Mucosa of gallbladder (tissue), 1 donor: ENCODE measurements at regions not wholly inside any gene's neighbourhood (a gene's known extent, or its start where the extent isn't known, plus 50 kb on each side); places are given as distances from the start of the nearest gene placed in this dataset.
"Not testable (repeated sequence)": the region's sequence is repeated elsewhere in the genome, so short reads cannot be mapped to it uniquely, and the experiment has no call there.

Experiments
- DNase-seq: peaks from one replicate; pipeline ENCODE4 v3.0.0-alpha.2; 2020; ENCODE audit warnings: low spot score
- donor health status: DM: no; HTN: no; CAD: no.

DNA sequence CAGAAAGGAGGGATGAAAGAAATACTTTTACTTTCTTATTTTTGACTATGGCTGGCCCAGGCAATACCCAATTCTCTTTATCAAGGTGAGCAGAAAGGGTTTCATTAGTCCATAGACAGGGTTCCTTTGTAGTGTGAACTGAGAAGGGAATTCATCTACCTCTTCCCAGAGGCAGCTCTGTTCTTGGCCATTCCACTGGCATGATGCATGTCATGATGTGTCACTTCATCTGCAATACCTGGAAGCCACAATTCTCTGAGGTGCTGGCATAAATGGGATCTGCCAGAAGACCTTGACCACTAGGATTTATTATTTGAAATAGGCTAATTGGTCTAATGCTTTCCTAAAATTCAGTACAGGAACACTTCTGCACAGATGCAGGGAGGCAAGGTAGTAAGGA, 542.8 kb downstream of the RFC3 start:
- no peak for DNase-seq

DNA sequence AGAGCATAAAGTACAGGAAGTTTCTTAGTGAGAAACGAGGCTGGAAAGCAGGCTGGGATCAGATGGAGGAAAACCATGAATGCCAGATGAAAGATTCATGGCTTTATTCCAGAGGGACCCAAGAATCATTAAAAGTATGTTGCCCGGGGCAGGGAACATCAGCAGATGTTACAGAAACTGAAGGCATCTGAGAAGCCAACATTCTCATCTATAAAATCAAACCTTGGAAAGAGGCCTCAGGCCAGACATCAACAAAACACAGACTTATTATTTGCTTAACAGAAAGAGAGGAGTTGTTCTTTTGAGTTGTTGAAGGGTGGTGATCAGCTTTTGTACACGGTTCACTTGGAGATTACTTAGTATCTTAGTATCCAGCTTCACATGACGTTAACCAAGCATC, 543.6 kb downstream of the RFC3 start:
- DNase-seq = no peak

DNA sequence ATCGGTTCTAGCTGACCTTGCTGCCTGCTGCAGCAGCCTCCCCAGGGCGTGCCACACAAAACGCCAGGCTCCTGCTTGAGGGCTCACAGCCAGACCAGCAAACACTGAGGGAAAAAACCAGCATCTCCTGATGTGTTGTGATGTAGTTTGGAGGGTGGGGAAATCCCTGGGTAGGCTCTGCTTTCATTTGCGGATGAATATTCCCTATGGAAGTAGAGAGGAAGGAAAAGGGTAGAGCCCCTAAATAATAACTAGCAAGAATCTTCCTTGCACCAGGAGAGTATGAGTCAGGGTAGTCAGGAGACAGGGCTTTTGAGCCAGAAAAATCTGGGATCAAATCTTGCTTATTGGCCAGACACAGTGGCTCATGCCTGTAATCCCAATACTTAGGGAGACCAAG, 545.3 kb downstream of the RFC3 start:
- no peak for DNase-seq

DNA sequence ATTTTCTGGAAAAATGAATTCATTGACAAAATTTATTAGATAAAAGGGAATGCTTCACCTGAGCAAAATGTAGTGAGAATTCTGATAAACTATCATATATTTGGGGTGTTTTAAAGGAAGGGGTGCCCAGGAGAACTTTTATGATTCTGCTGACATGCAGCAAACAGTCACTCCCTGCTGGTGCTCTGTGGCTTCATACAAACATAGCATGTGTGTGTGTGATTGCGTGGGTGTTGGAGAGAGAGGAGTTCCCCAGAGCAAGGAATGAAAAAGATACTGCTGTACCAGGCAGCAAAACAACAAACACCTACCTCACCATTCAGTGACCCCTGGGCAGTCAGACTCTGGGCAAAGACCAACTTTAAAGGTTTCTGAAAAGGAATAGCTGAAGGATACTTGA, 546.7 kb downstream of the RFC3 start:
- no peak for DNase-seq

DNA sequence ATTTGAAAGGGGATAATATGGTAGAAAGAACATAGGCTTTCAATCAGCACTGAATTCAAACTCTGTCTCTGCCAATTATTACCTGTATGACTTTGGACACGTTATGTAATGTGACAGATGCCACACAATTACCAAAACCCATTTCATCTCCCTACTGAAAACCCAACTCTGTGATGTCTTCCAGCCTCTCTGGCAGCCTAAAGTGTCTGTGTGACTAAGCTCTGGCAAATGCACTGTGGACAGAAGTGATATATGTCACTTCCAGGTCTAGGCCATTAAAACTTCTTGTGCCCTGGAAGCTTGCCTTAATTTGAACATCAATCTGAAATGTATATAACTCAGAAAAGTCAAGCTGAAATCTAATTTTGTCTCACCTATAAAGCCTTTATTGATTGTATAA, 552.0 kb downstream of the RFC3 start:
- no peak for DNase-seq

DNA sequence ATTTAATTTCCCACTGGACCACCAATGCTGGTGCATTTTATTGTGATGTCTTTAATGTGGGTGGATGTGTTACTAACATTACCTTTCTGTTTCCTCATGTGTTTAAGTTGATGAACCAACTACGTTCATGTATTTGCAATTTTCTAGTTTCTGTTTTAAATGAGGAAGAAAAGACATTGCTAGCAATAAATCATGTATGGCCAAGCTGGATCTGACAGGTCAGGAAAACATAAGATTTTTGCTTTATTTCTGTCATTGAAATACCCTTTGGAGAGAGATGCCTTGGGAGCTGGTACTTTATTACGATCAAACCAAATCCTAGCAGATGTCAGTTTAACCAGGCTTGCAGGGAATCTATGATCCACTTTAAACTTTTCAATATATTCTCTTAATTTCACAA, 553.2 kb downstream of the RFC3 start:
- DNase-seq = no peak

DNA sequence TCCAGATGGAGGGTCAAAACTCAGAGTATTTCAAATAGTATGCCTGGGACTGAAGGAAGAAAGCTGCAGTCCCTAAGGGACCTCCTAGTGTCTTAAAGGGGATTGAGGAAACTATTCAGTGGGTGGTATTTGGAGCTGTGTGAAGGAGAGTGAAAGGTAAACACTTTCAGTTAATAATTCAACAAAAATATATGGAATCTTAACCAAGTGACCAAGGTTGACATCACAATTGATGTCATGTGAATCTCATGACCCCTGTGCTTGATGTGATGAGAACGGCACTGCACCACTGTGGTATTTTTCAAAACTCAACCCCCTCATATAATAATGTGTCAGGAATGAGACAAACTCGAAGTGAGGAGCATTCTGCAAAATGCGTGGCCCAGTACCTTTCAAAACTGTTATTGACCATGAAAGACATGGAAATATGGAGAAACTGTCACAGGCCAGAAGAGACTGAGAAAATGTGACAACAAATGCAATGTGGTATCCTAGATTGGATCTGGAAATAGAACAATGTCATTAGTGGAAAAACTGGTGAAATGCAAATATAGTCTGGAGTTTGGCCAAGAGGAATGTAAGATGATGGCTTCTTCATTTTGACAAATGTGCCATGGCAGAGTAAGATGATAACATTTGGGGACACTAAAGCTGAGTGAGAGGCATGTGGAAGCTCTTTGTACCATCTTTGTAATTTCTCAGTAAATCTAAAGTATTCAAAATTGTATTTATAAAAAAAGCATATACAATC, 553.9 kb downstream of the RFC3 start:
- no peak for DNase-seq

DNA sequence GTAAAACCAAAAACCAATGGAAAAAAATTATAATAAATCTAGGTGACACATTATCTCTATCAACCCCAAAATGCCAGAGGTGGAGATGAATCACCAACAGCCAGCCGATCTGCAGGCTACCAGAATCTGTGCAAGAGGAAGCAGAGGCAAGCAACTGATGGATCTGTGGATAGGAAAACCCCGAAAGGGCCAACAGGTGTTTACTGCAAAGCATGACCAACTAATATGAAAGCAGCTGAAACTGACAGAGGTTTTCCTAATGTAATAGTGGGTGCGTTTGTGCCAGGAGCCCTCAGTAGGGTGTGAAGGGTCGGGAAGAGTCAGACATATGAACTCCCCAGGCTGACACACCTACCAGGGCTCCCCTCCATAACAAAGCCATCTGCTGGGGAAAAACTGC, 554.6 kb downstream of the RFC3 start:
- DNase-seq = no peak

DNA sequence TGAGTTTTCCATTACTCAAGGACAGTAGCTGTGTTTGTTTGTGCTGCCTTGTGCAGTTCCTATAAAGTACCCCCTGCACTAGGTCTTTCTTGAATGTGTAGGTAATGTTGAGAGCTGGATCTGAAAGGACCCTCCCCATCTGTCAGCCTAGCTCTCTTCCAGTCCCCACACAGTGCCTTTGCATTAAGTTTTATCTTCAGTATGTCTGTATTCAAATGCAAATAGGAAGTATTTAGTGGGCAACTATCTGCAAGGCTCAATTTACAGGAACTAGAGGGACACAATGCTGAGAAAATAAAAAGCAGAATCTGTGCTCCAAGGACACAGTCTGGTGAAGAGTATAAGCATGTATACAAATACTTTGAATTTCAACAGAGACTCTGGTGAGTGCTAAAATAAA, 558.5 kb downstream of the RFC3 start:
- no peak for DNase-seq

DNA sequence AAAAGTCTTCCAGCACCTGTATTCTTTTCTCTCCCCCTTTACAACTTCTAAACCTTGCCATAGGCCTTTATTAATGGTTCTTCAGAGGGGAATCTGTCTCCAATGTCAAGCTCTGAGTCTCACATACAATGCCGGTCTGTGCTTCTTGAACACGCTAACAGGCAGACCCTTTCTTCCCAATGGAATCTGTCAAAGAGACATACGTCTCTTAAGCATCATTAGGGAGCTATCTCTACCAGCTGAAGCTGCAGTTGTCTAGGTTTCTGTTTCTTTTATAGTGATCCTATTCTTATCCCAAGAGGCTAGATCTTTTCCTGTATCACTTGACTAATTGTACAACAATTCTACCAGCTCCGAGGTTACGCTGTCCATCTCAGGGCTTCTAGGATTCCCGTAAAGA, 560.8 kb upstream of the NBEA start:
- no peak for DNase-seq

DNA sequence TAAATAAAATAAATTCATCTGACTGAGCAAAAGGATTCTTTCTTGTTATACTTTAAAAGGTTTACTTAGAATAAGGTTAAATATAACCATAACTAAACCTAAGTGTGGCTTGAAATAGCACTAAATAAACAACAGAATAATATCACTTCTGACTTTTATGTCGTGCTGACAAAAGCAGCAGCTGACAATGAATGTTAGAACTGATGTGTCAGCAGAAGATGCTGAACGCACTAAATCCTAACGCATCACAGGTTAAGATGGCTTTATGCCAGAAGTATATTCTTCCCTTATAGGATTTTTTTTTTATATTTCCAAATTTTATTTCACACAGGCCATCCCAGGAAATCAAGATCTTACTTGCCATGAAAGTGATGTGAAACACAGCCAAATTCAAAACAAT, 558.3 kb upstream of the NBEA start:
- no peak for DNase-seq

DNA sequence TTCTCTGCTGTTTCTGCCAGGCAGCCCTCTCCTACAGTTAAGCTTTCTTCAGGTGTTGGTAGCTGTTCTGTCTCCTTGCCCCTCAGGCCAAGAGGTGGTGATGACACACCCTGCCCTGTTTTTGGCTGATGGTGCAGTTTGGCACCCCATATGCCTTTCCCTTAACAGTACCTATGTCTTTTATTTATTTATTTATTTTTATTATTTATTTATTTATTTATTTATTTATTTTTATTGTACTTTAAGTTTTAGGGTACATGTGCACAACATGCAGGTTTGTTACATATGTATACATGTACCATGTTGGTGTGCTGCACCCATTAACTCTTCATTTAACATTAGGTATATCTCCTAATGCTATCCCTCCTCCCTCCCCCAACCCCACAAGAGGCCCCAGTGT, 555.8 kb upstream of the NBEA start:
- not testable (repeated sequence) for DNase-seq

DNA sequence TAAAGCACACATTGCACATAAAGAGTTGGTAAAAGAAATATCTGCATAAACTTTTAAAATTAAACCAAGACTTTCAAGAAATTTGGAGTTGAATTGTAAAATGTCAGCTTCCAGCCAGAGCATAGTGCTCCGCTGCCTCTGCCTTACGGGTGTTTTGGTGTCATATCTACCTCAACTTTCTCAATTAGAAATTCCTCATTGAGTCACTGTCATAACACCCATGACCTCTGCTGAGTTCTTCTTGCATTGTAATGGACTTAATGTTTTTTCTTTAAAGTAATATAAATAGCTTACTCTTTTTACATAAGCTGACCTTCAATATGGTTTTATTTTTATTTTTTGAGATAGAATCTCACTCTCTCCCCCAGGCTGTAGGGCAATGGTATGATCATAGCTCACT, 551.0 kb upstream of the NBEA start:
- DNase-seq = no peak

DNA sequence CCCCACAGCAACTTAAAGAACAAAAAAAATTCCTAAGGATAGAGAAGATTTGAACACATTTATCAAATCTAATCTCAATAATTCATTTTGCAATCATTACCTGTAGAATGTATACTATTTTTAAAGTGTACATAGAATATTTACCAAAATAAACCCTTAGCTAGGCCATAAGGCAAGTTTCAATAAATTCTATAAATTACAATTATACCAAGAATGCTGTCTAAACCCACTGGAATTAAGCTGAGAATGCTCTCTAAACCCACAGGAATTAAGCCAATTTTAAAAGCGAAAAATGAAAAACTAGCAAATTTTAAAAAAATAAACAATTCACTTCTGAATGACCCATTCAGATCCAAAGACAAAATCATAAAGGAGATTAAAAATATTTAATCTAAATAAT, 540.4 kb upstream of the NBEA start:
- no peak for DNase-seq

DNA sequence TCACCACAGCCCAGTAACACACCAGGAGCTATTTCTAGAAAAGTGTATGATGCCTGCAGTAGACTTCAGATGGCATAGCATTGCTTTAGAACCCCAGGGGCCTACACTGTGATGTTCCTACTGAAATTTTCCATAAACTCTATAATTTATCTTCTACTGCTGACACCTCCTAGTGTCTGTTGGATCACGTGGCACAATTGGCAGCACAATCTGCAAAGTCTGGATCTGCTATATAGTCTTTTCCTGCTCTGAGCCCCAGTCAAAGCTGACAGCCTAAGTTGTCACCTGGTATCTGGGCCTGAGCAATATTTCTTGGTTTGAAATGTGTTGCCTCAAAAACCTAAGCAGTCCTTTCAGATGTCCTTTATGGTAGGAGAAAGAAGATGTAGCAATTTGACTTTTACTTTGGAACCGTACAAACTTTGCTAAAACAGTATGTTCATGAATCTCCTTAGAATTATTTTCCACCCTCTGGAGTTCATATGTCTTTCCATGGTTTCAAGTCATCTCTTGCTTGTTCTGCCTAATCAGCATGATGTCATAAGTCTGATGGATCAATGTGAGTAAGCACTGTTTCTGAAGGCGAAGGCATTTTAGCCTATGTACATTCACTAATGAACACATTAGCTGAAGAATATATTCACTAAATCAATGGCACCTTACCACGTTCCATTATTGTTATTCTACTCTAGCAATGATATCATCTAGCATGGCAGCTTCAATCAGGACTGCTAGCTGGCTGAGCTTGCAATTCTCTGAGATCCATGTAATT, 536.5 kb upstream of the NBEA start:
- DNase-seq = no peak

DNA sequence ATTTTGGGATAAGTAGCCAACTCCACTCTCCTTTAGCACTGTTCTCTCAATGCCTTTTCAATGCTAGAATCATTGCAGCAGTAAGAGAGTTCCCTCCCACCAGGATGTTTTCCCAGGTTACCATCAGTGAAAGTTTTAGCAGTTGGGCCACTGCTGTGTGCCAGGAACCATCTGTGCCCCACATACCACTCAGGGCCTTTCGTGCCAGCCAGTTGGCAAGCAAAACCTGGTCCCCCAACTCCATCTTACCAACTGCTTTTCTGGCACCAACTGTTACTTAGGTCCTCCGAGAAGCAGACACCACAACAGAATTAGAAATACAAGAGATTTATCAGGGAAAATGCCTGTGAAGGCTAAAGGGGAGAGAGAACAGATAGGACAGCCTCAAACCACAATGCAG, 533.4 kb upstream of the NBEA start:
- no peak for DNase-seq

DNA sequence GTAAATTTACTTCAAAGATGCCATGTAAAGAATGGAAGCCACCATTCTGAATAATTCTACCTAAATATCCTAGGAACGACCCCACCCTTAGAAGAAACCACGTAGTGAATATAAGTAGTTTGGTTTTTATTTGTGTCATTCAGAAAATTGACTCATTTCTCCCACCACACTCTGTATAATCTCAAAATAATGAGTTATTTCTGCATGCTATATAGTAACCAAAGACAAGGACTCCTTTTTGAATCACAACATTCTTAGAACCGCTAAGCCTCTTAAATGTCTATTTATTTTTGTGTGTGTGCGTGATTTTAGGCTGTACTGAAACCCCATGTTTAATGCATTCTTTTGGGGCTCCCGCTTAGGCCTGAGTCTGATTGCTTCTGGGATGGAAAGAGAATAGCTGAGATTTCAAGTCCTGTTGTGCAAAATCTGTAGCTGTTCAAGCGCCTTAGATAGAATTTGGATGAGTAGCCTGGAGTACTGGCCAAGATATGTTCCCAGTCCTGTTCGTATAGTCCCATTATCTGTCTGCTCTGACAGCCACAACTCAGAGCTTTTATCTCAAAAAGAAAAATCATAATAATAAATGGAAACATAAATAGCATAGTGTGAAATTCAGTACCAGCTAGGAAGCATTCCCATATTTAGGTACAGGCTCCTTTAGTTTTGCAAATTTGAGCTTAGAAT, 532.4 kb upstream of the NBEA start:
- no peak for DNase-seq

DNA sequence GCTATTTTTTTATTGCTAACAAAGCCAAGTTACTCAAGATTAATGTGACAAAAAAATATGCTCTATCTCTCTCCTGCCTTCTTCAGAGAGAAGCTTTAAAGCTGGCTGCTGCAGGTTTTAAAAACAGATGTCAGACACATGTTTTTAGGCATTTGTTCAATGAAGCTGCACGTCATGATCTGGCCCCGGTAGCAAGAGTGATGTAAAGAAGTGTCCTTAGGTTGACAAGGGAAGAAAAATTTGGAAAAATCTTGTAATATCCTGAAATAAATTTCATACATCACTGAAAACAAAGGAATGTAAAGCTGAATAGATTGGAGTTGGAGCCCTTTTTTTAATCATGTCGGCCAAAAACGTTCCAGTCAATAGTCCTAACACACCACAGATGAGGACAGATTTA, 531.4 kb upstream of the NBEA start:
- DNase-seq = no peak

DNA sequence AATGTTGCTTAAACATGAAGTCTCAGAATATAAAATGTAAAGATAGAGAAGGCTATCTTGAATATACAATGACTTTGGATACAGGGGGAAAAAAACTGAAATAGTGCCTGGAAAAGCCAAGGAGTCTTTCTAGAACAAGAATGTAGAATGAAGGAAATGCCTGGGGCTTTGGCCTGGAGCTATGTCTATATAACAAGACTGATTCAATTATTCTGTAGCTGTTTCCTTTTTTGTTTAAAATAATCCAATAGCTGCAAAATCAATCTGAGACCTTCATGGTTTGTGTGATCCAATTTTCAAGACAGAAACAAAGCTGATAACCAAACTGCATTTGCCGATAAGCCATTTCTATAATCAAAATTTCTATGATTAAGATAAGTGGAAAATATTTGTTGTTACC, 530.9 kb upstream of the NBEA start:
- no peak for DNase-seq

DNA sequence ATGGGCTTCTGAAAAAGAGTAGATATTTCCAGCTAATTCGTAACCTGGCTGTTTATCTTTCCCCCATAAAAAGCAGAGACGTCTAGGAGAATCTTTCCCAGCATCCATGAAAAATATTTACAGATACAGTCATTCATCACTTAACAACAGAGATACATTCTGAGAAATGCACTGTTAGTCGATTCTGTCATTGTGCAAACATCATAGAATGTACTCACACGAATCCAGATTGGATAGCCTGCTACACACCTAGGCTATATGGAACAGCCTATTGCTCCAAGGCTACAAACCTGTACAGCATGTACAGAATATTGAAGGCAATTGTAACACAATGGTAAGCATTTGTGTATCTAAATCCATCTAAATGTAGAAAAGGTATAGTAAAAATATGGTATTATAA, 530.2 kb upstream of the NBEA start:
- no peak for DNase-seq

DNA sequence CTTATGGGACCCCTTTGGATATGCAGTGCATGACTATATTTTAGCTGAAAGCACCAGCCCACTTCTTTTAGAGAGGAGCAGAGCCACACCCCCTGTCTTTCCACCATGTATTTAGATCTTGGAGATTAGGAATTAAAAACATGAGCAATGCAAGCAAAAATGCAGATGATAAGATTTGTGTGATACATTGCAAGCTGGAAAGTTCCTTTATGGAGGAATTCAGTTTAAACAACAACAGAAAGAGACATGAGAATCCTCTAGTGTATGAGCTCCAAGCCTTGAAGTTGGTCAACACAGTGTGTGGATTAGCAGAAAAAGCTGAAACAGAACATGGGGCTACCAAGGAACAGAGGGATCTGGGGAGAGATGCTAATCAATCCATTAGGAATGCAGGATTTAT, 529.8 kb upstream of the NBEA start:
- DNase-seq = no peak

DNA sequence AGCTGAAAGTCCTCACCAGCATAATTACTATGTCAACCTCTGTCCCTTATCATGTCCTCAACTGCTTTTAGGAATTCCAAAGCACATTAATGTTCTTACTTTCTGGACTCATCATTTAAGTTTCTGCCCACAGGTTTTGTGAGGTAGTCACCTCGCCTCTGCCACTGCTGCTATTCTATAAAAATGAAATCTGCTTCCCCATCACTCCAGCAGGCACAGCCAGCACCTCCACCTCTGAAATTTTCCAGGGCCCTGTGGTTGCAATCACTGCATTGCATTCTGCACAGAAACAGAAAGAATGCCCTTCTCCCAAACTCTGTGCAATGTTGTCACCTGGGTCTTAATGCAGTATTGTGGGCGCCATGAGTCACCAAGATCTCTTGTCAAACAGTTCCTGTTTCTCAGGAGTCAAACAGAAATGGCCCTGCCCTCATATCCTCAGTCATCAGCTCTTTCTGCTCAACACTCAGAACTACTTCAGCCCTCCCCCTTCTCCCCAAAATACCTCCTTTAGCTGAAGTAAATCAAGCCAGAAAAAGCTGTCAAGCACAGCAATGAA, 529.2 kb upstream of the NBEA start:
- no peak for DNase-seq
